CD4-positive, alpha-beta memory T cell (primary cell): ENCODE measurements at regions not wholly inside any gene's neighbourhood (a gene's known extent, or its start where the extent isn't known, plus 50 kb on each side); places are given as distances from the start of the nearest gene placed in this dataset.
"Not testable (repeated sequence)": the region's sequence is repeated elsewhere in the genome, so short reads cannot be mapped to it uniquely, and the experiment has no call there.

Source experiments
- CTCF ChIA-PET: fragments of 350-600 bp; sonication (Branson Sonifier 250); formaldehyde crosslinking; loops from one replicate; lab custom pipeline; 2021; ENCODE audit warnings: inconsistent platforms; ENCODE audit not compliant: partially characterized antibody; lab: Charles Lee
- POLR2A ChIA-PET: fragments of 350-600 bp; sonication (Branson Sonifier 250); formaldehyde crosslinking; loops from one replicate; lab custom pipeline; 2021; ENCODE audit not compliant: partially characterized antibody; lab: Charles Lee
- DNase-seq, 5 donors: peaks; one replicate each; pipeline versions ENCODE4 v3.0.0 to v3.0.0-alpha.2; 2020 to 2022; ENCODE audit warnings: mixed read lengths in 1 of 5
- H3K27ac ChIP-seq: one replicate; pipeline ENCODE4 v1.7.0; 2013; ENCODE audit warnings: low read depth, low read length
- H3K27me3 ChIP-seq: 2 replicates; pipeline ENCODE4 v1.7.0; 2013; ENCODE audit warnings: mild to moderate bottlenecking, low read length, moderate library complexity; ENCODE audit not compliant: insufficient read depth
- H3K36me3 ChIP-seq: 2 replicates; pipeline ENCODE4 v1.7.0; 2013; ENCODE audit warnings: mild to moderate bottlenecking, low read length, moderate library complexity; ENCODE audit not compliant: insufficient read depth
- H3K4me1 ChIP-seq: 2 replicates; pipeline ENCODE4 v1.7.0; 2013; ENCODE audit warnings: mild to moderate bottlenecking, low read length, moderate library complexity; ENCODE audit not compliant: insufficient read depth
- H3K4me3 ChIP-seq, 2 donors: one replicate each; pipeline ENCODE4 v1.7.0; 2013; ENCODE audit warnings: low read length in 2 of 2, mild to moderate bottlenecking in 1 of 2
- H3K9me3 ChIP-seq, 2 donors: one replicate each; pipeline ENCODE4 v1.7.0; 2013; ENCODE audit warnings: low read length in 2 of 2, control low read depth in 1 of 2; ENCODE audit not compliant: control insufficient read depth in 1 of 2
- H3K27ac Mint-ChIP-seq, 7 donors: one replicate each; pipeline ENCODE4 v1.8.0; 2020 to 2021; ENCODE audit warnings: mixed read lengths in 7 of 7, mild to moderate bottlenecking in 6 of 7, inconsistent platforms in 3 of 7, moderate library complexity in 3 of 7
- H3K27me3 Mint-ChIP-seq, 2 donors: one replicate each; pipeline ENCODE4 v1.8.0; 2020 to 2021; ENCODE audit warnings: mixed read lengths in 2 of 2
- H3K36me3 Mint-ChIP-seq, 2 donors: one replicate each; pipeline ENCODE4 v1.8.0; 2020 to 2021; ENCODE audit warnings: mixed read lengths in 2 of 2, inconsistent platforms in 1 of 2, mild to moderate bottlenecking in 1 of 2
- H3K4me1 Mint-ChIP-seq, 4 donors: one replicate each; pipeline ENCODE4 v1.8.0; 2020 to 2021; ENCODE audit warnings: mixed read lengths in 4 of 4, mild to moderate bottlenecking in 1 of 4
- H3K4me3 Mint-ChIP-seq, 8 donors: one replicate each; pipeline ENCODE4 v1.8.0; 2020 to 2021; ENCODE audit warnings: mixed read lengths in 8 of 8, mild to moderate bottlenecking in 7 of 8, moderate library complexity in 6 of 8, inconsistent platforms in 3 of 8
- H3K9me3 Mint-ChIP-seq, 8 donors: one replicate each; pipeline ENCODE4 v1.8.0; 2020 to 2021; ENCODE audit warnings: mixed read lengths in 8 of 8, mild to moderate bottlenecking in 5 of 8, inconsistent platforms in 3 of 8, moderate library complexity in 1 of 8
- intact Hi-C: fragments of 100-400 bp; cut with micrococcal nuclease; formaldehyde crosslinking; loops from one replicate; pipeline ENCODE4 v1.15.1; 2023

GRCh38 chr3:8027954-8028353 is 473.7 kb upstream of the LMCD1 start:
- ChIA-PET CTCF (no interaction called here), POLR2A (no interaction called here)
- no peaks in the 10 kb centered on the region for H3K27me3 Mint-ChIP-seq
- Histone ChIP-seq H3K27ac (no peak overlapping the region), H3K36me3 (no peaks in the 10 kb centered on the region), H3K27me3 (no peaks in the 10 kb centered on the region), H3K4me1 (no peaks in the 10 kb centered on the region), H3K9me3 (no peaks in the 10 kb centered on the region), H3K4me3 (no peak overlapping the region)
- peaks cover 0 to 4% of the 10 kb centered on the region in 2 donors for H3K36me3 Mint-ChIP-seq
- H3K9me3 Mint-ChIP-seq, result peaks cover 0 to 15% (median 6%) of the 10 kb centered on the region in 8 donors
- H3K4me3 Mint-ChIP-seq, result no peak overlapping the region
- H3K27ac Mint-ChIP-seq, result no peak overlapping the region
- intact Hi-C loops, result no loop called here
- no peaks in the 10 kb centered on the region for H3K4me1 Mint-ChIP-seq
- no peak for DNase-seq

GRCh38 chr3:8050283-8050682 is 451.3 kb upstream of the LMCD1 start:
- Histone ChIP-seq H3K27ac (no peak overlapping the region), H3K9me3 (no peaks in the 10 kb centered on the region), H3K4me3 (no peak overlapping the region), H3K4me1 (no peaks in the 10 kb centered on the region), H3K36me3 (no peaks in the 10 kb centered on the region), H3K27me3 (no peaks in the 10 kb centered on the region)
- no peak for DNase-seq
- H3K4me1 Mint-ChIP-seq, result peaks cover 0 to 3% (median 0%) of the 10 kb centered on the region in 4 donors
- H3K36me3 Mint-ChIP-seq, result no peaks in the 10 kb centered on the region
- intact Hi-C loops, result no loop called here
- ChIA-PET POLR2A (no interaction called here), CTCF (no interaction called here)
- H3K27me3 Mint-ChIP-seq, result peaks cover 0 to 2% of the 10 kb centered on the region in 2 donors
- no peak overlapping the region for H3K4me3 Mint-ChIP-seq
- H3K27ac Mint-ChIP-seq, result no peak overlapping the region
- peaks cover 0 to 6% (median 0%) of the 10 kb centered on the region in 8 donors for H3K9me3 Mint-ChIP-seq

GRCh38 chr3:8052659-8053058 is 449.0 kb upstream of the LMCD1 start:
- no peaks in the 10 kb centered on the region for H3K4me1 ChIP-seq
- no peak overlapping the region for H3K27ac Mint-ChIP-seq
- peaks cover 0 to 3% (median 0%) of the 10 kb centered on the region in 4 donors for H3K4me1 Mint-ChIP-seq
- H3K9me3 ChIP-seq, result no peaks in the 10 kb centered on the region
- no peak overlapping the region for H3K27ac ChIP-seq
- H3K36me3 ChIP-seq, result no peaks in the 10 kb centered on the region
- H3K36me3 Mint-ChIP-seq, result no peaks in the 10 kb centered on the region
- POLR2A ChIA-PET, result no interaction called here
- H3K4me3 ChIP-seq, result no peak overlapping the region
- intact Hi-C loops, result no loop called here
- no peaks in the 10 kb centered on the region for H3K27me3 ChIP-seq
- peaks cover 0 to 3% of the 10 kb centered on the region in 2 donors for H3K27me3 Mint-ChIP-seq
- H3K9me3 Mint-ChIP-seq, result peaks cover 0 to 6% (median 0%) of the 10 kb centered on the region in 8 donors
- no peak overlapping the region for H3K4me3 Mint-ChIP-seq
- no peak for DNase-seq
- CTCF ChIA-PET, result interaction anchor here (1.1 kb wide), 1 partner anchor 11 kb away, joined by 3 read pairs; no protein-coding TSS in a partner anchor

GRCh38 chr3:8068135-8068534 is 433.5 kb upstream of the LMCD1 start:
- H3K4me3 ChIP-seq, H3K27me3 Mint-ChIP-seq, H3K4me3 Mint-ChIP-seq, POLR2A ChIA-PET, H3K27ac Mint-ChIP-seq, DNase-seq, H3K36me3 ChIP-seq, intact Hi-C loops, H3K27me3 ChIP-seq, H3K9me3 ChIP-seq, H3K4me1 ChIP-seq, H3K36me3 Mint-ChIP-seq, H3K4me1 Mint-ChIP-seq, H3K27ac ChIP-seq, CTCF ChIA-PET: not testable (repeated sequence)
- peaks cover 0 to 13% (median 4%) of the 10 kb centered on the region in 8 donors for H3K9me3 Mint-ChIP-seq

GRCh38 chr3:8069471-8069870 is 432.2 kb upstream of the LMCD1 start:
- POLR2A ChIA-PET, result no interaction called here
- peaks cover 0 to 13% (median 4%) of the 10 kb centered on the region in 8 donors for H3K9me3 Mint-ChIP-seq
- no peaks in the 10 kb centered on the region for H3K27me3 ChIP-seq
- no peaks in the 10 kb centered on the region for H3K36me3 Mint-ChIP-seq
- no peak overlapping the region for H3K27ac ChIP-seq
- H3K36me3 ChIP-seq, result no peaks in the 10 kb centered on the region
- H3K27ac Mint-ChIP-seq, result no peak overlapping the region
- no peaks in the 10 kb centered on the region for H3K4me1 Mint-ChIP-seq
- intact Hi-C loops, result no loop called here
- no peak overlapping the region for H3K4me3 Mint-ChIP-seq
- H3K9me3 ChIP-seq, result no peaks in the 10 kb centered on the region
- no peak overlapping the region for H3K4me3 ChIP-seq
- H3K4me1 ChIP-seq, result no peaks in the 10 kb centered on the region
- H3K27me3 Mint-ChIP-seq, result no peaks in the 10 kb centered on the region
- DNase-seq, result no peak
- CTCF ChIA-PET, result no interaction called here

- intact Hi-C loops, result no loop called here
- no peaks in the 10 kb centered on the region for H3K27me3 ChIP-seq
- no peak for DNase-seq
- ChIA-PET POLR2A (no interaction called here), CTCF (no interaction called here)
- no peaks in the 10 kb centered on the region for H3K4me1 ChIP-seq
- no peak overlapping the region for H3K27ac ChIP-seq
- H3K36me3 ChIP-seq, result no peaks in the 10 kb centered on the region
- Mint-ChIP-seq H3K9me3 (peaks cover 0 to 10% (median 3%) of the 10 kb centered on the region in 8 donors), H3K36me3 (no peaks in the 10 kb centered on the region), H3K4me1 (no peaks in the 10 kb centered on the region), H3K27me3 (no peaks in the 10 kb centered on the region), H3K4me3 (no peak overlapping the region), H3K27ac (no peak overlapping the region)
- no peaks in the 10 kb centered on the region for H3K9me3 ChIP-seq
- H3K4me3 ChIP-seq, result no peak overlapping the region
These were observed 431.6 kb upstream of the LMCD1 start for GRCh38 chr3:8070011-8070410.

- H3K36me3 ChIP-seq, H3K4me1 ChIP-seq, H3K27ac ChIP-seq, CTCF ChIA-PET, H3K27me3 ChIP-seq, H3K9me3 ChIP-seq, H3K4me3 Mint-ChIP-seq, intact Hi-C loops, H3K27me3 Mint-ChIP-seq, H3K9me3 Mint-ChIP-seq, H3K4me1 Mint-ChIP-seq, POLR2A ChIA-PET, H3K27ac Mint-ChIP-seq, DNase-seq, H3K4me3 ChIP-seq, H3K36me3 Mint-ChIP-seq: not testable (repeated sequence)
These were observed 426.9 kb upstream of the LMCD1 start for GRCh38 chr3:8074740-8075139.

- Histone ChIP-seq H3K9me3 (no peaks in the 10 kb centered on the region), H3K36me3 (no peaks in the 10 kb centered on the region), H3K4me1 (no peaks in the 10 kb centered on the region), H3K27ac (no peak overlapping the region), H3K27me3 (no peaks in the 10 kb centered on the region), H3K4me3 (no peak overlapping the region)
- ChIA-PET POLR2A (no interaction called here), CTCF (no interaction called here)
- H3K9me3 Mint-ChIP-seq, result peaks cover 0 to 4% (median 0%) of the 10 kb centered on the region in 8 donors
- no peaks in the 10 kb centered on the region for H3K36me3 Mint-ChIP-seq
- peaks cover 0 to 1% (median 0%) of the 10 kb centered on the region in 4 donors for H3K4me1 Mint-ChIP-seq
- no peak for DNase-seq
- intact Hi-C loops, result no loop called here
- no peak overlapping the region for H3K4me3 Mint-ChIP-seq
- H3K27ac Mint-ChIP-seq, result no peak overlapping the region
- no peaks in the 10 kb centered on the region for H3K27me3 Mint-ChIP-seq
These were observed 424.5 kb upstream of the LMCD1 start for GRCh38 chr3:8077126-8077525.
